ENCODE measurements at regions not wholly inside any gene's neighbourhood (a gene's known extent, or its start where the extent isn't known, plus 50 kb on each side); places are given as distances from the start of the nearest gene placed in this dataset.

- Histone ChIP-seq H3K4me2 (ENCODE audit: insufficient read depth, low read length) (no peak overlapping the region), H3K27ac (ENCODE audit: insufficient read depth, low read depth, low read length) (no peak overlapping the region), H3K9ac (replicated peaks; ENCODE audit: extremely low read depth, insufficient read depth, low read length) (no peak overlapping the region), H3K4me1 (ENCODE audit: control insufficient read depth, extremely low read depth, insufficient read depth, low read length) (no peaks in the 10 kb centered on the region), H3K27me3 (ENCODE audit: control insufficient read depth in 2 of 2, insufficient read depth in 2 of 2, low read length in 2 of 2) (no peaks in the 10 kb centered on the region), H3K4me3 (replicated peaks in 1 of 3; ENCODE audit: insufficient read depth in 1 of 3, low read depth in 1 of 3, low read length in 3 of 3) (no peak overlapping the region), H3K9me1 (replicated peaks; ENCODE audit: control insufficient read depth, extremely low read depth, insufficient read depth, low read length) (no peaks in the 10 kb centered on the region), H3K79me2 (ENCODE audit: control insufficient read depth, insufficient read depth, low read length) (peaks cover 15% of the 10 kb centered on the region), H3K36me3 (ENCODE audit: control insufficient read depth in 2 of 2, extremely low read depth in 1 of 2, insufficient read depth in 2 of 2, low read length in 2 of 2) (no peaks in the 10 kb centered on the region), H3K9me3 (replicated peaks; ENCODE audit: control insufficient read depth, insufficient read depth, low read length) (no peaks in the 10 kb centered on the region), H2AFZ (ENCODE audit: low read depth, low read length) (no peak overlapping the region), H4K20me1 (replicated peaks; ENCODE audit: control insufficient read depth, extremely low read depth, insufficient read depth, low read length) (peaks cover 5% of the 10 kb centered on the region)
- dilution Hi-C loops (cut with MboI; ENCODE audit: extremely low pct_ligation_motif_present, low sequenced_read_pairs) (no loop called here), intact Hi-C loops (cut with micrococcal nuclease) (loop anchor here (10.0 kb wide), 1 partner anchor 148 kb away; no protein-coding TSS in a partner anchor)
- TF ChIP-seq POLR2AphosphoS5 (IDR thresholded peaks at IDR 0.05; ENCODE audit: insufficient read depth, low read depth, low read length) = no peak
- no peak for TF ChIP-seq MYC (IDR thresholded peaks at IDR 0.05; ENCODE audit: low read depth, low read length)
- TF ChIP-seq, protein P1, sequence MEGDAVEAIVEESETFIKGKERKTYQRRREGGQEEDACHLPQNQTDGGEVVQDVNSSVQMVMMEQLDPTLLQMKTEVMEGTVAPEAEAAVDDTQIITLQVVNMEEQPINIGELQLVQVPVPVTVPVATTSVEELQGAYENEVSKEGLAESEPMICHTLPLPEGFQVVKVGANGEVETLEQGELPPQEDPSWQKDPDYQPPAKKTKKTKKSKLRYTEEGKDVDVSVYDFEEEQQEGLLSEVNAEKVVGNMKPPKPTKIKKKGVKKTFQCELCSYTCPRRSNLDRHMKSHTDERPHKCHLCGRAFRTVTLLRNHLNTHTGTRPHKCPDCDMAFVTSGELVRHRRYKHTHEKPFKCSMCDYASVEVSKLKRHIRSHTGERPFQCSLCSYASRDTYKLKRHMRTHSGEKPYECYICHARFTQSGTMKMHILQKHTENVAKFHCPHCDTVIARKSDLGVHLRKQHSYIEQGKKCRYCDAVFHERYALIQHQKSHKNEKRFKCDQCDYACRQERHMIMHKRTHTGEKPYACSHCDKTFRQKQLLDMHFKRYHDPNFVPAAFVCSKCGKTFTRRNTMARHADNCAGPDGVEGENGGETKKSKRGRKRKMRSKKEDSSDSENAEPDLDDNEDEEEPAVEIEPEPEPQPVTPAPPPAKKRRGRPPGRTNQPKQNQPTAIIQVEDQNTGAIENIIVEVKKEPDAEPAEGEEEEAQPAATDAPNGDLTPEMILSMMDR (IDR thresholded peaks at IDR 0.05; ENCODE audit: extremely low read depth in 1 of 2, insufficient read depth in 1 of 2, low read depth in 1 of 2, low read length in 2 of 2) = no peak
- no peak for TF ChIP-seq FOS (IDR thresholded peaks at IDR 0.05; ENCODE audit: borderline replicate concordance, insufficient read depth, low read length)
- TF ChIP-seq JUN (IDR thresholded peaks at IDR 0.05; ENCODE audit: borderline replicate concordance, insufficient read depth, insufficient read length, low read depth) = no peak
- TF ChIP-seq GATA2 (IDR thresholded peaks at IDR 0.05; ENCODE audit: insufficient read depth, insufficient read length, low read depth, low read length) = no peak
- no peak for TF ChIP-seq EZH2 (IDR thresholded peaks at IDR 0.05; ENCODE audit: borderline replicate concordance, low read depth, low read length, severe bottlenecking)
- no peak for TF ChIP-seq POLR2A (IDR thresholded peaks at IDR 0.05; ENCODE audit: low read depth, low read length)
- no peak for TF ChIP-seq MAX (IDR thresholded peaks at IDR 0.05; ENCODE audit: insufficient read depth, insufficient read length)
- no peak for FAIRE-seq
- no peak for DNase-seq (ENCODE audit: low read depth, low spot score)
- POLR2A ChIA-PET = no interaction called here
- CTCF ChIA-PET = interaction anchor here (1.0 kb wide), 1 partner anchor 17 kb away, joined by 3 read pairs; no protein-coding TSS in a partner anchor
- BruUV-seq (replicated peaks) = no TSS peak
Observed at GRCh38 chr5:94082405-94082804, 341.0 kb upstream of the POU5F2 start.

Measured in endothelial cell of umbilical vein (primary cell).